H1 (cell line): ENCODE measurements at regions not wholly inside any gene's neighbourhood (a gene's known extent, or its start where the extent isn't known, plus 50 kb on each side); places are given as distances from the start of the nearest gene placed in this dataset.

Source experiments
- CBX8 ChIP-seq: fragments of 300-800, 300-1000 bp; sonication (generic); IDR thresholded peaks from 2 replicates; pipeline ENCODE4 v1.7.1; 2016; ENCODE audit warnings: low read depth, low read length, borderline replicate concordance
- RAD21 ChIP-seq, 2 experiments: IDR thresholded peaks in 1 of 2; conservative IDR thresholded peaks in 1 of 2; 2 replicates each; pipeline ENCODE4 v1.6.1; 2011; ENCODE audit warnings: low read depth in 2 of 2, low read length in 2 of 2, improper control_type of control experiment in 1 of 2, inconsistent platforms in 1 of 2, mild to moderate bottlenecking in 1 of 2, moderate library complexity in 1 of 2
- SP2 ChIP-seq: IDR thresholded peaks from 2 replicates; pipeline ENCODE4 v1.6.1; 2012; ENCODE audit warnings: mild to moderate bottlenecking, low read length, inconsistent platforms

DNA sequence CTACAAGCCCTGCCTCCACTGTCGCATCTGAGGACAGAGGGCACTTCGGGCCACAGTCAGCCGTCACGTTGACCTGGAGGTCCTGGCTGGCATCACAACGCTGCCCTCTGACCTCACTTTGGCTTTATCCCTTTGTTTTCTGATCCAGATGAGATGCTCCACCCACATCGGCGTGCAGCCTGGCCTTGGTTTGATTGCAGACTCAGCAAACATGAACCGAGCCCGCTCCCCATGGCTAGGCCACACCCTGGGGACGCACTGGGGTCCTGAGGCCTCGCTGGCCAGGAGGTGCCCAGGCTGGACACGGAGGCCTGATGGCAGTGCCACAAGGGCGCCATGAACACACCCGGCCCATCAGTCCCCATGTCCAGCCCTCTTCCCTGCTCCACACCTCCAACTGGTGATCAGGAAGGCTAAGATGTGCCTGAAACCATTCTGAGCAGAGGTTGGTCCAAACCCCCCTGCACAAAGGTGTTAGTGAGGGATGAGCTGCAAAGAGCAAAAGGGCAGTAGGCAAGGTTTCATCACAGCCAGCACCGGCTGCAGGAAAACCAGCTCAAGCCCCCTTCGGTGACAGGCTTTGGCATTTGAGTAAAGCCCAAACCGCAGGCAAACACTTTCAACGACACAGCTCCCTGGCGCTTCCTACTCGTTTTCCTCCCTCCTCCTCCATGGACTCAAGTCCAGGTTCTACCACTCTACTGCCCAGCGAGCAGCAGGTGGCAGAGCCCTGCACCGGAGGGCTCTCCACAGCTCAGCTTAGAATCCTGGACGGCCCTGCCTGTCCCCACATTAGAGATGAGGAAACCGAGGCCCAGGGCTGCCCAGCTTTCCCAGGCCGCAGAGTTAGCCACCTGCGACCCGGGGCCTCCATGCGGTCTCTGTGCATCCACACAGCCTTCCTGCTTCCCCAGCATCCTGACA is 165.8 kb downstream of the NUP210 start (continued):
- TF ChIP-seq RAD21 (IDR thresholded peaks at IDR 0.05 in 1 of 2, conservative IDR thresholded peaks at IDR 0.05 in 1 of 2; ENCODE audit: low read depth in 2 of 2, low read length in 2 of 2) (no peak), SP2 (no peak), CBX8 (no peak)
